LHCN-M2 (cell line): ENCODE measurements at regions not wholly inside any gene's neighbourhood (a gene's known extent, or its start where the extent isn't known, plus 50 kb on each side); places are given as distances from the start of the nearest gene placed in this dataset.
"Not testable (repeated sequence)": the region's sequence is repeated elsewhere in the genome, so short reads cannot be mapped to it uniquely, and the experiment has no call there.

Experiments used
- DNase-seq: peaks from one replicate; pipeline ENCODE4 v3.0.0-alpha.2; 2012; ENCODE audit warnings: low read depth

- DNase-seq, result no peak
Observed at GRCh38 chr13:109276261-109276660, 510.1 kb downstream of the IRS2 start.

GRCh38 chr13:109275852-109276251 lies 510.5 kb downstream of the IRS2 start:
- peak; percentile 39 for DNase-seq

GRCh38 chr13:109275139-109275745 lies 511.1 kb downstream of the IRS2 start:
- no peak for DNase-seq

GRCh38 chr13:109274188-109274821 lies 512.1 kb downstream of the IRS2 start:
- peak; percentile 73 for DNase-seq

GRCh38 chr13:109273326-109273751 lies 513.0 kb downstream of the IRS2 start:
- DNase-seq, result peak; percentile 74

GRCh38 chr13:109272595-109273325 lies 513.6 kb downstream of the IRS2 start:
- peak; percentile 34 for DNase-seq

GRCh38 chr13:109271555-109272541 lies 514.5 kb downstream of the IRS2 start:
- peak; percentile 92 for DNase-seq

- DNase-seq, result no peak
Observed at GRCh38 chr13:109271061-109271460, 515.3 kb downstream of the IRS2 start.

- not testable (repeated sequence) for DNase-seq
Observed at GRCh38 chr13:109269381-109269780, 517.0 kb downstream of the IRS2 start.

- not testable (repeated sequence) for DNase-seq
Observed at GRCh38 chr13:109268492-109268891, 517.9 kb downstream of the IRS2 start.

- DNase-seq, result not testable (repeated sequence)
Observed at GRCh38 chr13:109267400-109267799, 519.0 kb downstream of the IRS2 start.

- DNase-seq, result not testable (repeated sequence)
Observed at GRCh38 chr13:109265438-109265742, 521.0 kb downstream of the IRS2 start.

GRCh38 chr13:109264603-109265437 lies 521.6 kb downstream of the IRS2 start:
- DNase-seq, result not testable (repeated sequence)

- DNase-seq, result not testable (repeated sequence)
Observed at GRCh38 chr13:109257761-109258157, 528.6 kb downstream of the IRS2 start.
